GM19328 (cell line): ENCODE measurements at regions not wholly inside any gene's neighbourhood (a gene's known extent, or its start where the extent isn't known, plus 50 kb on each side); places are given as distances from the start of the nearest gene placed in this dataset.

Source experiments
- ATAC-seq: cut with Tn5 transposase; IDR thresholded peaks from one replicate; pipeline ENCODE4 v1.9.1; 2021; ENCODE audit warnings: mild to moderate bottlenecking, moderate library complexity; ENCODE audit not compliant: unreplicated experiment

DNA sequence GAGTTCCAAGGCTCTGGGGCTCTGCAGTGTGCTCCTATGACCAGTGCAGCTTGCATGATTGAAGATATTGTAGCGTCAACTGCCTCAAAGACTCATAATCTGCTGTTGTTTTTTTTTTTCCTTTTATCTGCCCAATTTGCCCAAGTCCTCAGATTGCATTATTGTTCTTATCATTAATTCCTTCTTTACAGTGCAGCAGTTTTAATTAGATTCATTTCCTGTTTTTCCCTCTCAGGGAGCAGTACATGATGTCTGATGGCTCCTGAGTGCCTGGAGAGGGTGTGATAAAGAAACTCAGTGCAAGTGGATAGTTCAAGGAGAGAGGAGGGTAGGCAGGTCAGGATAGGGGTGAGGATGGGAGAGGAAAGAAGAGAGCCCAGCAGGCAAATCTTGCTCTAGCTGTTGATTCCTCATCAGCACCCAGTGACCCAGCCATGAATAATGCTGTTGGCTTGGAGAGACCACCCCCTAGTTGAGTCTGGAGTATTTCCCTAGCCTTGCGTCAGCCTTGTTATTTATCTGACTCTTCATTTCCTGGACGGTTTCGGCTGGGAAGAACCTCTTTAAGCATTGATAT lies 219.6 kb upstream of the SESN3 start:
- ATAC-seq: no peak

- no peak for ATAC-seq
These were observed 214.8 kb upstream of the SESN3 start for GRCh38 chr11:95445746-95446333.

DNA sequence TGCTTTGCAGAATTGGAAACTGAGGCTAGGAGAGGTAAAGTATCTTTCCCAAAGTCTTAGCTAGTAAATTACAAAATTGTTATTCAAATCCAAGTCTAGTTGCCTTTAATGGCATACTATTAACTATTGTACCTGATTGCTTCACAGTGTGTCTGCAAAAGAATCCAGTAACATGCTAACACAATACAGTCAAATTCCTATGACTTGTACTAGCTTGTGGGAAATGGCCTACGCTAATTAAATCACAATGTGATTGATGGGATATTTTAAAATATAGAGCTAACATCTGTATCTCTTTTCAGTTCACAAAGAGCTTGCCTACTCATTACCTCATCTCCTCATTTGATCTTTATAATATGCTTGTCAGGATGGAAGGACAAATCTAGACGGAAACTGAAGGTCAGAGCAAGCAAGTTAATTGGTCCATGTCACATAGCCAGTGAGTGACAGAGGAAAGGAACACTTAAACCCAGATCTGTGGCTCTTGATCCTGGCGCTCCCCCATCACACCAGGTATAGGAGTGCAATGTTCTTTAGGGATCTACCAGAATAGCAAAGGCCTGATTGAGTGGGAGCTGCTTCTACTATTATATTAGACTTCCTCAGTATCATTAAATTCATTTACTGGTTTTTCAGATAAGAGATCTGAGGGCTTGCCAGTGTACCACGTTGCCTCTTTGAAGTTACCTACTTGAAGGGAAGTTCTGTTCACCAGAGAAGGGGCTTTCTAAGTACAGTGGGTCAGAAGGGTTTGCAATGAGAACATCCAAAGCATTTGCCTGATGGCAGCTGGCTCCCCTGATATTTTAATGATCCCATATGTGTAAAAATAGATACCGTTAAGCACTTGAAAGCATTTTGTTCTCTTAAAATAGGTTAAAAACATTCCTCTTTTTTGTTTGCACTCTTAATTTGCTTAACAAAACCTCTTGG lies 213.6 kb upstream of the SESN3 start:
- ATAC-seq: no peak

GRCh38 chr11:95443386-95443785 lies 212.4 kb upstream of the SESN3 start:
- no peak for ATAC-seq

DNA sequence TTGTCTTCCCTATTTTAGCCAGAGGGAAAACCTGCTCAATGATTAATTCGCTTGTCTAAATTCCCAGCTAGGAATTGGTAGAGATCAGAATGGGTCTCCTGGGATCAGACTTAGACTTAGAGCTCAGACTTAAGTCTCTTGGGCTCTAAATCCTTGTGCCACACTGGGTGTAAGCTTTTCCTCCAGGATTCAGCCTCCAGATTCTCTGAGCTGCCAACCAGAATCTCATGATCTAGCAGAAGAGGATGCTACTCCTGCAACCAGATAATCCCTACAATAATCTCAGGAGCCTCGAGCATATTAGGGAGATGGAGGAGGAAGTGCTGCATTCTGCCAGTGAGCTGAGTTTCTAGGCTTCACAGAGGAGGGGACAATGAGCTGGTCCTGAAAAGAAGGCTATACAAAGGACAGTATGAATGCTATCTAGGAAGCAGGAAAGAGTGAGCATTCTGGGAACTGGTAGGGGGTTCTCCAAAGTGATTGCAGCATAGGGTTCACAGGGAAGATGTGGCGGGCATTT lies 211.6 kb upstream of the SESN3 start:
- no peak for ATAC-seq

DNA sequence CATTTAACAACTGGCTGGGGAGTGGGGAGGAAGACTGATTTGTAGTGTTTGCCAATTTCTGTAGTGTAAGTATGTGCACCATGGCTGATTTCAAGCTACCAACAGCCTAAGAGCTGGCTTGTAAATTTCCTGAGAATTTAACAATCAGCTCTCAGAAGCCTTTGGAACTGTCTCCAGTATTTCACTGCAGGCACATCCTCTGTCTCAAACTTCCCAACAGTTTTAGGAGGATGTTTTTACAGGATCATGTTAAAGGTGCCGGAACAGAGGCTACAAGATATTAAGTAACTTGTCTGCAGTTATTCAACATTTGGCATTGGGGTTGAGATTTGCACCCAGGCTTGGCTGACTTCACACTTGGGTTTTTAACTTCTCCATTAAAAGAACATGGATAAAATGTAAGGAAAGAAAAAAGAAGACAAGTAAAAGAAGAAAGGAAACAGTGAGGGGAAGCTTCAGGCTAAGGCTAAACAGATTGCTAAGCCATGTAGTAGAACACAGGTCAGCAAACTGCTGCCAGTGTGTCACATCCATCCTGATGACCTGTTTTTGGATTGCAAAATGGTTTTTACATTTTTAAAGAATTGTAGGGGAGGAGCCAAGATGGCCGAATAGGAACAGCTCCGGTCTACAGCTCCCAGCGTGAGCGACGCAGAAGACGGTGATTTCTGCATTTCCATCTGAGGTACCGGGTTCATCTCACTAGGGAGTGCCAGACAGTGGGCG lies 204.8 kb upstream of the SESN3 start:
- no peak for ATAC-seq

GRCh38 chr11:95435192-95435591 lies 204.2 kb upstream of the SESN3 start:
- no peak for ATAC-seq

- ATAC-seq: no peak
These were observed 203.6 kb upstream of the SESN3 start for GRCh38 chr11:95434489-95435057.

DNA sequence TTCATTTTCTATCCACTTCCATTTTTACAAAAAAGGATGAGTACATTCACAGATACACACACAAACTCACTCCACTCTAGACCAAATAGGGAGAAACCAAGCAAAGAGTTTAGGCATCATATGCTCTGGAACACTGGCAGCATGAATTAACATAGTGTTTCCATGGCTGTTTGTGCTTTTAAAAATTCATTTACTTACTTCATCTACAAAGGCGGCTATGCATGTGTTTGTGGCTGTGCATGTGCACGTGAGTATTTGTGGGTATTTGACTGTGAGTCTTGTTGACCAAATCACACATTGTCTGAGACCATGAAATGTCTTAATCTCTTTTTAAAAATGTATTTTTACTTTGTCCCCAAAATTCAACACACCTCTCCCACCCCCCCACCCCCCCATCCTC lies 203.0 kb upstream of the SESN3 start:
- no peak for ATAC-seq

DNA sequence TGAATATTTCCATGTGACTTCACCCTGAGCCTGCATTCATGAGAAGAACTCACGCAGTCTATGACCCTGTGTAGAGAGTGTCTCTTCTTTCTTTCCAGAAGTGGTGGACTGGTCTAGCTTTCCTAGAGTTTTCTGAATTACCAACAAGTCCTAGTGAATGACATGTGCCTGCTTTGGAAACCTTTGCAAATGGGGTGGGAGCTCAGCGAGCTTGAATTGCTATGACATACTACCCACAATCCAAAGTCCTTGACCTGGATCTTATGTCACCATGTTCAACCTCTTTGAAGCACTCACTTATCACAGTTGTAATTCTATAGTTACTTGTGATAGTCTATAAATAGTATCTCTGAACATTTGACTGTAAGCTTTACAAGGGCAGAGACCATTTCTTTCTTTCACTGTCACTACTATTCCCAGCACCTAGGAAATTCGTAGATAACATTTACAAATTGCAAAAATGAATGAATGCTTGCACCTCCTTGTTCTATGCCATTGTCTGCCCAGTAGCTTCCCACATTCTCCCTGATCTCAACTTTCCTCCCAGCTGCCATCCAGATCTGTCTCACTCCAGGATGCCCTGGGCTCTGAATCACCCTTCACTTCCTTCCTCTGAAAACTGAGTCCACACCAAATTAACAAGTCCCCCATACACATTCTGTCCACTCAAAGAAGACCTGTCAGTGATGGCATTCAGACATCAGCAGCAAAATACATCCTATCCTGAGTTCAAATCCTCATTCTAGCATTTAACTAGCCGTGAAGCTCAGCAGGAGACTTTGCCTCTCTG lies 201.9 kb upstream of the SESN3 start:
- no peak for ATAC-seq

- ATAC-seq: no peak
These were observed 198.4 kb upstream of the SESN3 start for GRCh38 chr11:95429376-95429907.

GRCh38 chr11:95426823-95427462 lies 195.9 kb upstream of the SESN3 start:
- ATAC-seq: no peak

- ATAC-seq: no peak
These were observed 188.9 kb upstream of the SESN3 start for GRCh38 chr11:95419915-95420314.

DNA sequence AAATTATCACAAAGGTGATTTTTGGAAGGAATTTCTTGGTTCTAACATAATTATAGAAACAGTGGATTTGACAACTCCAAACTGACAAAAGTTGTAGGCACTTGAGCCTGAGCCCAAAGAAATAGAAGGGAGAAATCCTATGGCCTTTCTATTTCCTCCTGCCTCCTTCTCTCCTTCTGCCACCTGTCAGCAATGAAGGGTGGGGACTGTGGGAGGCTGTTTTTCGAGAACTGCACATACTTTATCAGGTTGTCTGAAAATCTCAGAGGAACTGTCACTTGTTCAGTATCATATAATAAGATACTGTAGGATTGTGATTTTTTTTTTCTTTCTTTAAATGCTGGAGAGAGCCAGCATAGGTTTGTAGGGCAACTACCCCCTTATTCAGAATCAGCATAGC lies 187.9 kb upstream of the SESN3 start:
- ATAC-seq: no peak

DNA sequence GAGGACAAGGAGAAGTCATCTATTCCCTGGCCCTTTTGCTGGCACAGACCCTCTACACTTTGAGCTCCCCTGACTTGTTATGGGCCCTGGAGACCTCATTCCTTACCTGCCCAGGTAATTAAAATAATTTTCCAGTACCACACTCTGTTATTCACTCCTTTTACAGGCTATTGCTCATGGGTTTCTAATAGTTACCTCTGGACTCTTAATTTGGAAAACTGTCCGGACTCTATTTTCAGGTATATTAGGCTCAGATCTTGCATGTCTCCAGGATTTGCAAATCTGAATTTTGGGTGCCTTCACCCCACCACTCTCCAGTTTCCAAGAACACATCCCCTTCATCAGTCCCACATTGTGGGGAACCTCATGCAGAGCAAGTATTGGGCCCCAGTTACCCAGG lies 186.8 kb upstream of the SESN3 start:
- no peak for ATAC-seq

DNA sequence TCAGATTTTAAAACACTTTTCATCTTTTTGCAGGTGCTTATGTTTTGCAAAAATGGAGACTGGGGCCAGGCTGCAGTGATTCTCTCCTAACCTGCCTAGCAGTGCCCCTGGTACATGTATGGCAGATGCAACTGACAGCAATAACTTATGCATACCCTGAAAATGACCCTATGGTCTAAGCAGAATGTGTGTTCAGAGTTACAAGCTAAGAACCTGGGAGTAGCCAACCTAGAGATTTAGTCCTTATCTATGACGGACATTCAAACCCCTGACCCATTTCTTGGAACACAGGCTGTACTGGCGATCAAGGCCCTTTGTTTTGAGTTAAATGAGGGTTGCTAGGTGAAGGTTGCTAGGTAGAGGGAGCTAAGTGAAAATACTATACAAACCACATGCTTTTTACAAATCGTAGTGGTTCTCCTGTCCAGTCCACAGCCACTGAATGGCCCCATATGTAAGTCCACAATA lies 184.9 kb upstream of the SESN3 start:
- ATAC-seq: no peak

- no peak for ATAC-seq
These were observed 183.2 kb upstream of the SESN3 start for GRCh38 chr11:95414217-95414616.

- ATAC-seq: no peak
These were observed 182.8 kb upstream of the SESN3 start for GRCh38 chr11:95413761-95414160.

- no peak for ATAC-seq
These were observed 182.0 kb upstream of the SESN3 start for GRCh38 chr11:95413021-95413420.
